COLO668 (cell line): ENCODE measurements at regions not wholly inside any gene's neighbourhood (a gene's known extent, or its start where the extent isn't known, plus 50 kb on each side); places are given as distances from the start of the nearest gene placed in this dataset.

Experiments used
- DNase-seq: peaks from one replicate; lab custom pipeline; 2025; ENCODE audit not compliant: unreplicated experiment; lab: John Stamatoyannopoulos, UW

GRCh38 chr15:92565351-92566125 is 90.0 kb downstream of the FAM174B start:
- DNase-seq = no peak

- no peak for DNase-seq
These were observed 93.8 kb downstream of the FAM174B start for GRCh38 chr15:92561754-92562153.

GRCh38 chr15:92553317-92553716 is 102.3 kb downstream of the FAM174B start:
- DNase-seq = no peak

GRCh38 chr15:92545996-92546395 is 109.6 kb downstream of the FAM174B start:
- DNase-seq = no peak

GRCh38 chr15:92541291-92542200 is 114.0 kb downstream of the FAM174B start:
- no peak for DNase-seq

GRCh38 chr15:92538115-92538514 is 117.5 kb downstream of the FAM174B start:
- no peak for DNase-seq

GRCh38 chr15:92533298-92533697 is 122.3 kb downstream of the FAM174B start:
- no peak for DNase-seq

- DNase-seq = no peak
These were observed 124.2 kb downstream of the FAM174B start for GRCh38 chr15:92531406-92531805.

- no peak for DNase-seq
These were observed 126.8 kb downstream of the FAM174B start for GRCh38 chr15:92528736-92529135.

- DNase-seq = no peak
These were observed 128.4 kb downstream of the FAM174B start for GRCh38 chr15:92527197-92527596.

- no peak for DNase-seq
These were observed 129.8 kb downstream of the FAM174B start for GRCh38 chr15:92525758-92526245.

GRCh38 chr15:92524874-92525565 is 130.6 kb downstream of the FAM174B start:
- DNase-seq = no peak

GRCh38 chr15:92524161-92524560 is 130.5 kb downstream of the ST8SIA2 start:
- DNase-seq = no peak

- no peak for DNase-seq
These were observed 129.5 kb downstream of the ST8SIA2 start for GRCh38 chr15:92523176-92523575.

- peak; percentile 81 for DNase-seq
These were observed 127.9 kb downstream of the ST8SIA2 start for GRCh38 chr15:92521624-92522008.

- no peak for DNase-seq
These were observed 127.4 kb downstream of the ST8SIA2 start for GRCh38 chr15:92520914-92521623.

GRCh38 chr15:92519709-92520108 is 126.0 kb downstream of the ST8SIA2 start:
- DNase-seq = no peak
